Activated CD4-positive, alpha-beta T cell treated with anti-CD3 and anti-CD28 coated beads, Interleukin-10, Interleukin-2, amounts not matched to agents 100 ng/mL and 50 ng/mL, durations not matched to agents 16 hours and 8 hours (primary cell): ENCODE measurements at regions not wholly inside any gene's neighbourhood (a gene's known extent, or its start where the extent isn't known, plus 50 kb on each side); places are given as distances from the start of the nearest gene placed in this dataset.

Source experiments
- DNase-seq: peaks from one replicate; pipeline ENCODE4 v3.0.0-alpha.2; 2020

DNA sequence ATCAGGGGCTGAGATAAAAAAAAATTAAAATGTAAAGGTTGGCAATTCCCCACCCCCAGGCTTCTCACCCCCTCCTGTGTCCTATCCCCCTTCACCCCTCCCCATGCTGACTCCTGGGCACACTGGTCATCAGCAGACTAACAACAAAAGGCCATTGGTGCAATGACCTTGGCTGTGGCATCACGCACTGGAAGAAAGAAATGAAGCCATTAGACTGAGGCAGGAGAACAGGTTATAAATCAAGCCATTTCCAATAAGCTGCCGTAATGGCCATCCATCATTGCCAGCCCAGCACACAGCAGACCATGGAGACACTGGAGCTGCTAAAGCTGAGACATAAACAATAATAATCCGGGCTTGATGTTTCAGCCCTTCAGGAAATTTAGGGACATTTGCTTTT, 342.4 kb upstream of the ETAA1 start:
- no peak for DNase-seq

DNA sequence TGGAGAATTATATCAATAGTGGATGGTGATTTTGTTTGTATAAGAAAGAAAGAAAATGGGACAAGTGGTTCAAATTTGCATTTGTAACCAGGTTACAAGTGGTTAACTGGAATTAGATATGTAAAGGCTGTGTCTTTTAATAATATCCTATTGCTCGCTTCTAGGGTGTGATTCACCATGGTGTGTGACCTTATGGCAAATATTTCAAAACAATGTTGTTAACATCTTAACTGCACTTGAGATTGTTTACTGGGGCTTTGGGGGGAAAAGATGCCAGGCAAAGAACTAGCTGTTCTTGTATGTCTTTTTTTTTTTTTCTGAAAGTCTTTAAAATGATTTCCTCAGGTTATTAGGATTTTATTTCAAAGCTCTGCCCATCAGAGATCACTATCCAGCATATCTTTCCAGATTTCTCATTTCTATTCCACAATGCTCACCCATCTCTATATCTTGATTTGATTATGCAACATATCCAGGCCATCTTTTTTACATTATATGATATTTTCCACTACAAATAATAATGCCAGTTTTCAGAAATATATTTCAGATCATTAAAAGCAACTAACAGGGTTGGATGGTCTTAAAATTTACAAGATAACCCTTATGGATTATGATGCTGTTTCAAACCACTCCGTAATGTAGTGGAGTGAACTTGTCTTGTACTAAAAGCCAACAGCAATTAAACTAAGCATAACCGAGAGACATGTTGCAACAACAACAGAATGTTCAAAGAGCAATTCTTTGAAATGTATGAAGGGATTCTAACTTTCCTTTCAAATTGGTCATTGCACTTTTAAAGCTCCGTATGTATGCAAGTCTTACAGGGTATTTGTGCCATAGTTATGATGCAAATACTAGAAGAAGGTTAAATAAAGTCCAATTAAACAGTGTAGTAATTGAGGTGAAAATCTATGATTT, 341.5 kb upstream of the ETAA1 start:
- no peak for DNase-seq

DNA sequence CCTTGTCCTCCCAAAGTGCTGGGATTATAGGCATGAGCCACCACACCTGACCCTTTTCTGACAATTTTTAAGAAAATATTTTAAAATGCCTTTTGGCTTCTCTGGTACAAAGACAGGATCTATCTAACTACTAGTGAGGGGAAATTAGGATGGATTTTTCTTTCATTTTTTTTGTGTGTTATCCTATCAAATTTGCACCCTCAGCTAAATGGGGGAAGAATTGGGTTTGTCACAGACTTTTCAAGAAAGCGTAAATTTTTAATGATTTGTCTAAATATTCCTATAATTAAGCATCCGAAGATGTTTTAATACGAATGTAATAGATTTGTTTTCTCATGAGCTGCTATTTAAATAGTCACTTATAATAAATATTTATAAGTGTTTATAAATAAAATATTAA, 340.0 kb upstream of the ETAA1 start:
- DNase-seq, result no peak

DNA sequence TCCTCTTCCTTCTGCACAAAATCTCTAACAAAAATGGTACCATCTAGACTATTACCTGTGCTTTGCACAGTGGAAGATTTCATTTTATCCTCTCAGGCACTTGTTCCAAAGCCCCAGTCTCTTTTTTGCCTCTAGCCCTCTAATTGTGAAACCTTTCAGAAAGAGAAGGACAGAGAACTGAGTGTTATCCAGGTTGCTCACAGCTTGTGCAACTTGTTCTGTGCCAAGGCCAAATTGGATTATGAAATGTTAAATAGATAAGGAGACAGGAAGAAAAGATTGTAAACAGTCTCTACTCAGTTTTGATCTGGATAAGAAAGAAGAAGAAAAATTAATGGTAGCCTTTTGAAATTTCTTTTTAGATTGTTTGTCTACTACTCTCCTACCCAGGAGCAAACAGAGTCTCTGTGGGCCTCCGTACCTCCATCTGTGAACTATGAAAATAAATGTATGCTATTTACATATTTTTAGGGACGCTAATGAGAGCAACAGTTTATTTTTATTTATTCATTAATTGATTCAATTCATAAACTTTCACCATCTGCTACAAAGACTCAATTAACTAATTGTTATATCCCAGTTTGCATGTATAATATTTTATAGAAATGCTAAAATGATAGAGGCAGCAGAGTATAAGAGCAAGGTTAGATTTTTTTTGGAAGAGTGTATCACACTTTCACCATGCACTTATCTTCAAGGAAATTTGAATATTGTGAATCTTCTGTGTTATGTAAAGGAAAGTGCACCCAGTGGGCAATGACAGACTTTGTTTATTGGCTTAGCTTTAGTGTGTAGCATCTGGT, 339.0 kb upstream of the ETAA1 start:
- DNase-seq, result no peak

DNA sequence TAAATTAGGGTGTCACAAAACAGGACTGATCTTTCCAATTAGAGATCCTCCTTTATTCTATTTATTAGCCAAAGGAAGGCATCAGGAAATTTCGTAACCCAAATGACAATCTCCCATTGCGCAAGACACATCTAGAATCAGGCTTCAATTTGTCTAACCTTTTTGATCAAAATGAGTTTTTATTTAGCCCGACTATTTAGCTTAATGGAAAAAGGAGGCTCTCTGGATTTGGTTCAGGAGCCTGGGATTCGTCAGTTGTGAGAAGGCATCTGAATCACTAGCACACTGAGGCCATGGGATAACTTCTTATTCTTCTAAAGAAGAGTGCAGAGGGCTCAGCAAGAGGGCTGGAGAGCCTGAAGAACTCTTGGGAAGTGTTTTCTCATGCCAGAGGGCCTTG, 332.1 kb upstream of the ETAA1 start:
- DNase-seq, result no peak

DNA sequence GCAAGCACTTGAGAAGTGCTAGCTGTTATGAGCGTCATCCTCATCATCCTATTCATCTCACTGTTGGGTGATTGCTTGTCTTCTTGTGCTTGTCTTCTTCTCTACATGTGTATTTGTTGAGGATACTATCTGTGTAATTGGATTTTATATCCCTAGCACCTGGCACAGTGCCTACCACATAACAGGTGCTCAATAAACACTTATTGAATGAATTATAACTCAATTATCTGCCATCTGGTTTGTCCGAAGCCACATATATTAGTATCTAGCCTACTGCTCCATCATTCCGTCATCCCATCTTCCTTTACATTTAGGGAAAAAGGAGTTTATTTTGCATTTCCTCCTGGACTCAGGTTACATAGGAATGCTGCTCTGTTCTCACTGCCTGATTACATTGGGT, 330.4 kb upstream of the ETAA1 start:
- no peak for DNase-seq

DNA sequence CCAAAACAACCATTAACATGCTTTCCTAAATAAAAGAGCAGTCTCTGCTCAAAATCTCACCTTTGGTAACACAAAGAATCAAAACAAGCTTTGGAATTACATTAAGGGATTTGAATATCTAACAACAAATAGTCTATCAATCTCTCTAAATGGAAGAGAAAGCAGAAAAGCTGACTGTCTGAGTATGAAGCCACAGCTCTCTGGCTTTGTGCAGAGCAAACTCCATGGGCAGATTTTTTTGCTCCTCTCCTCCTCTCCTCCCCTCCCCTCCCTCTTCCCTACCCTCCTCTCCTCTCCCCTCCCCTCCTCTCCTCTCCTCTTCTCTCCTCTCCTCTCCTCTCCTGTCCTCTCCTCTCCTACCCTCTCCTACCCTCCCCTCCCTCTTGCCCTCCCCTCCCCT, 329.5 kb upstream of the ETAA1 start:
- DNase-seq, result no peak

DNA sequence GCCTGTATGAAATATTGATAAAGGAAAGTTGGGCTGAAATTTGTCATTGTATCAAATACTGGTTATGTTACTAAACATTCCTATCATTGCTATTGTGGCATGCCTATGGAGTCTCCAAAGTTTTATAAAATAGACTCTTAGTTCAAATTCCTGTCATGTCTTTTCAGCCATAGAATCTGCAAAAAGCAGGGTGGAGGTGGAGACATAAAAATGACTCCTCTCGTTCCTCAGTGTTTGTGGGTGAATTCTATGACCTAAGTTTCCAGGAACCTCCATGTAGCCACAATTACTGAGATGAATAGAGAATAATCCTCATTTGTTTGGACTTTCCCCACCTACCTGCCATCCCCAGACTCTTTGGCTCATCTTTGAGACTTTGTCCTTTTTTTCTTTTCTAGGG, 326.3 kb upstream of the ETAA1 start:
- no peak for DNase-seq

DNA sequence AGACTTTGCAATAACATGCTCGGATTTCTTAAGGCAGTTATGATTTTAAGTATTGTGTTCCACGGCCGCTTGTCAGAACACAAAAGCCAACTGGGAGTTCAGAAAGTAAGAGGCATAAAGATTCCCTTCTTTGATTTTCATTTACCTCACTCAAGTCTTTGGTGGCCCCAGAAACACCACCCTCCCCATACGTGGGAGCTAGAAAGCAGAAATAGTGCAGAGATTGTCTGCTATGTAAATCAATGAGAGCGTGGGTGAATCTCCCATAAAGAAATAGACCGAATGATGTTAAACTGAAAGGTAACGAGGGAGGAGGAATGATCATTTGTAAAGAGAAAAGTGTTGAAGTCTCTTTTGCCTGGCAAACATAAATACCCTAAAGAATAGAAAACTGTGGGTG, 322.1 kb upstream of the ETAA1 start:
- DNase-seq, result no peak

DNA sequence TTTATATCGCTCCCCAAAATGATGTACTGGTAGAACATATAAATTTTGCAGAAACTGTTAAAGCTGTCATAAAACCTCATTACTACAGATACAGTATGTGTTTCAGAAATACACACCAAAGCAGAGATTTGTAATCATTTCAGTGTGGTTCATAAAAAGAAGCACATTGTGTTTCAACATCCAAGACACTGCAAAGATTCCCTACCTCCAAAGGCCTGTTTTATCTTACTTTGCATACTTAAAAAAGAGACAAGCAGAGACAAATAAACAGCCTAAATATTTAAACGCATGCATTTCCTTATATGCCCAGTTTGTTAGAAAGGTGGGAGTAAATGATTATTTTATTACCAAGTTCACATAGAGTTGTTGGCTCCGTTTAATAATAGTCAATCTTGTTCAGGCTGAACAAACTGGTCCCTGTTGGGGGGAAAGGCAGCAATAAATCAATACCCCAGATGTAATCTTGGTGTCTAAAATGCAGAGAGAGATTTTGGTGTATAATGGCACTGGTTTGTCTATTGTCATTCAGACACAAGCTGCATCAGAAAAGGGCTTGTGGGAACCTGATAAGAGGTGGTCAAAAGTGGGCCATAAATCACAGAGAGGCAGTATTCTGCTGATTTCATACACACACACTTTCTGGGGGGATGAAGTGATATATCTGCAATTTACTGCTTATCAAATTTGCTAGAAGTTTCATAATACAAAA, 321.4 kb upstream of the ETAA1 start:
- DNase-seq, result no peak

DNA sequence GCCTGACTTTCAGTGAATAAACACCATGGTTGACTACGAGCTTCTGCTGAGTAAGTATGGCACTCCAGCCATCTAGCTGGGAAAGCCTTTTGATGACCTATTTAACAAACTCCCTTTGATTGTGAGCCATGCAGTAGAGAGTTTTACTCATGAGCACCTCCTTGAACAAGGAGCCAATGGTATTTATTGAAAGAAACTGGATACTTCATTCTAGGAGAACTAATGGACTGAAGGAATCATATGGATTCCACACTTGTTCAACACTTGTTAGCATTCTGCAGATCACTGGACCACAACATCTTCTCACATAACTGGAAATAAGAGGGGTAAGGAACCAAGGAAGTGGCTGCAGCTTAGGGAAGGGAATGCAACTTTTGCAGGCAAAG, 320.9 kb upstream of the ETAA1 start:
- DNase-seq, result no peak

DNA sequence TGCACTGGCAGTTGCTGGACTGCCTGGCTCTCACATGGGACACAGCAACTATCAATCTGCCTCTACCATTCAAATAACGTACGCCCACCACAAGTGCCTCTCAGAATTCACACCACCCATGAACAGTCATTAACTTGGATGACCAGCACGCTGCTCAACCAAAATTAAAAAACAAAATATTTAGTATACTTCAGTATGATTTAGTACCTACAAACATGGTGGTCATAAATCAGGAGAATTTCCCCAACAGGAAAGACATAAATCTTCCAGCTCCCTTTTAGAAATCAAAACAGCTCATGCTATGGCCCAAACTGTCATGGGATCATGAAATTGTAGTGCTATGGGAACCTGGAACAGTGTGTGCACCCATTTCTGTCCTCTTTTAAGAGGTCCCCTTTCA, 317.4 kb upstream of the ETAA1 start:
- DNase-seq, result no peak

DNA sequence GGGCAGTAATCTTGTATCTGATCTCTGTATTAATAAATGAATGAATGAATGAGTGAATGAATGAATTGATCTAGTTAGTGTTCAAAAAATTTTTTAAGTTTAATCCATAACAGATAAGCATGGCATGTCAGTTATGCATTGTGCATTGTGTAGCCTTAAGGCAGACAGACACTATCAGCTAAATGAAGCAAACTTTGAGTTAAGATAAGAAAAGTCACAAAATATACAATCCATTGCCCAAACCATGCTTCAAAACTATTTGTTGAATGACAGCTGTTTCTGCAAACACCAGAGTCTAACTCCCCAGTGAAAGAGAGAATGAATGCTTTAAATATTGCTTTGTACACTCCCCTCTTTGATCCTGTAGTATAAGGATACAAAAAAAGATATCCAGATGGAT, 314.3 kb upstream of the ETAA1 start:
- DNase-seq, result no peak

DNA sequence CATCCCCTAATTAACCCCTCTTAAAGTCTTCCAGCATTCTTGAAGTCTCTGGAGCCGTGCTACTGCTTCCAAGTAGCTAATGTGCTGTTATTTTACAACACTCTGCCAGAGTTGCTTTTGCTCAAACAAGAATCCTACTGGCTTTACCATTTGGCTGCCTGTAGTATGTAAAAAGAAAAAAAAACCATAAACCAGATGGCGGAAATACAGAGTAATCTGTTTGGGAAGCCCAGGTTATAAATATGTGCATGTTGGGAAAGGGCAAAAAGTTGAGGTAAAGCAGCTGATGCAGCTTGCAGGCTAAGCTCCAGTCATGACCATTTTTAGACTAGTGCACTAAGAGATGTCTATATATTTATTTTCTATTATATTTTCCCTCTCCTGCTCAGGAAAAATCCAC, 313.2 kb upstream of the ETAA1 start:
- DNase-seq, result no peak

DNA sequence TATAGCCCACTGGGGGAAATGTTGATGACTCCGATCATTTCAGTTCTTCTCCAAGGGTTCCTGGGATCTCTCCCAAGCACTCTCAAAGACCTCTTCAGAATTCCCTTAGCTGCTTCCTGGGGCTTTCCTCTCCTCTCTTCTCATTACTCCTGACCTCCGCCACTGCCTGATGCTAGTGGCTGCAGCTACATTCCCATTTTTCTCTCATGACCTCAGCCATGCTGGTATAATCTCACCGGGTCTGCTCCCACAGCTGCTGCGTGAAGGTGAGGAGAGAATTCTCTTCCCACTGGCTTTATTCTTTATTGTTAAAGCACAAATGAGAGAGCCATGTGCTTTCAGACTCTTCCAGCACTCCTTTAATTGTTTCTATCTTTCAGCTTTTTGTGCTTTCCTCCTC, 312.0 kb upstream of the ETAA1 start:
- no peak for DNase-seq

DNA sequence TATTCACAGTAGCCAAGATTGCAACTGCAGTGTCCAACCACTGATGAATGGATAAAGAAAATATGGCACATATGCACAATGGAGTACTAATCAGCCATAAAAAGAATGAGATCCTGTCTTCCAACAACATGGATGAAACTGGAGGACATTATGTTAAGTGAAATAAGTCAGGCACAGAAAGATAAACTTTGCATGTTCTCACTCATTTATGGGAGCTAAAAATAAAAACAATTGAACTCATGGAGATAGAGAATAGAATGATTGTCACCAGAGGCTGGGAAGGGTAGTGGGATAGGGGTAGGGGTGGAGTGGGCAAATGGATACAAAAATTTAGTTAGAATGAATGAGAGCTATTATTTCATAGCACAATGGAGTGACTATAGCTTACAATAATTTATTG, 305.5 kb upstream of the ETAA1 start:
- no peak for DNase-seq

DNA sequence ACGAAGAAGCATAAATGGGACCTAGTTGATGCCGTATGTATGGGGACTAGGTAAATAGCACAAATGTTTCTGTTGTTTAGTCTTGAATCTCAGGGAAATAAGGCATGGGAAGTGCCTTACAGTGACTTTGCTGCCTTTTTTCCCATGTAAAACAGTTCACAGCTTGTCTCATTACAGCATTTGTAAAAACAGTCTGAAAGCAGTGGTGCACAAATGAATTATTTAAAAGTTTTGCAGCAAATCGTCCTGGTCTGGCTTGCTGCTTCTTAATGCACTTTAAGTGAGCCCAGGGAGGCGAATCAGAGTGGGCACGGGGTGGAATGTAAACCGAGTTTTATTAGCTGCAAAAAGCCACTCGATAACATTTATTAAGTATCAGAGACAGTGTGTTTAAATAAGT, 302.0 kb upstream of the ETAA1 start:
- DNase-seq, result no peak

DNA sequence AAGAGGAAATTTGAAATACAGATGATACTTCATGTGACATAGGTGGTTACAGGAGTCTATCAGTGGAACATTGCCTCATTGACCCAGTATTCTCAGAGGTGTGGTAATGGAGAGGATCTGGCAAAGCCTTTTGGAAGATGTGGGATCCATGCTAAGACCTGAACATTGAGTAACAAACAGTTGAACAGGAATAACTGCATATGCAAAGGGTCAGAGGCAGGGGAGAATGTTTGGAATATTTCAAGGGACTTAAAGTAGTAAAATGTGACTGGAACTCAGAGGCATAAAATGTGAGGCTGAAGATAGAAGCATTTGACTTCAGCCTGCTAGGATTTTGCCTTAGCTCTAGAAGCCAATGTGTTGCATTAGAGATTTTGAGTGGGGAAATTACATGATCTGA, 300.2 kb upstream of the ETAA1 start:
- no peak for DNase-seq

DNA sequence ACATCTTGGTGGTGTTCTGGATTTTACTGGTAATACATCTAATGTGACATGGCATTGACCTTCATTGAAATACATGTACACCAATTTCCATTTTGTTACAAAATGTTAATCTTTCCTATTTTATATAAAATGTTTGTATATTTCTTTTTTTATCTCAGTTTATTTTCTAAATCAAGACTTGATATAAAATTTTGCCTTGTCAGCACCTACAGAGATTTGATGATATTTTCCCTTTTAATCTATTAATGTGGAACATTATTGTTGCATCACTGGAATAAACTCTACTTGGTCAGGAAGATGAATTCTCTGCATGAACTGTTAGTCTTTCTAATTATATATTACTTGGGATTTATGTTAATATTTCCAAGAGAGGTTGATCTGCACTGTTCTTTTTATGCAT, 294.0 kb upstream of the ETAA1 start:
- DNase-seq, result no peak

DNA sequence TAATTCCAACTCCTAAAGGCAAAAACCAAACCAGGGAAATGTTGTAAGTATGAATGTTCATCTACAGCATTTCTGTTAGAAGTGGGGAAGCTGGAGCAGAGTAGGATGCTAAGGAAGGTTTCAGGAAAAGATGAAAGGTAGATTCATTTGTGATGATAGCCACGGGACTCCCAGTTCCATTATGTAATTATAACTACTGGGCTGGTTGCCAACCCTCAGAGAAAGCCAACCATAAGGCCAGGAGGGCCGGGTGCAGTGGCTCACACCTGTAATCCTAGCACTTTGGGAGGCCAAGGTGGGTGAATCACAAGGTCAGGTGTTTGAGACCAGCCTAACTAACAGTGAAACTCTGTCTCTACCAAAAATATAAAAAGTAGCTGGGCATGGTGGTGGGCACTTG, 288.9 kb upstream of the ETAA1 start:
- no peak for DNase-seq

DNA sequence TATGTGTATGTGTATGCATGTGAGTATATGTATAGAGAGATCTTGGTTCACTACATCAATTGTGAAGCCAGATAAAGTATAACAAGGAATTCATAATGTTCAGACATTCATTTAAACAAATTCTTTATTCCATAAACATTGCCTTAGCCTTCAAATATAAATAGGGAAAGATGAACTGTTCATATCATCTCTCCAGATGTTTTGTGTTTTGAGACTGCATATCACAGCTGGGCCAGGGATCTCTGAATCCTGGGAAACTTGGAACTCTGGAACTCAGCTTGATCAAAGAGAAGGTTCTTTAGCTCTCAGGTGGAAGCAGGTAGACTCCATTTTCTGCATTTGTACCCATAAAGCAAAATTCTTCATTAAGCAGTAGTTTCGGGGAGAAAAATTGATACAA, 272.6 kb upstream of the ETAA1 start:
- DNase-seq, result no peak

DNA sequence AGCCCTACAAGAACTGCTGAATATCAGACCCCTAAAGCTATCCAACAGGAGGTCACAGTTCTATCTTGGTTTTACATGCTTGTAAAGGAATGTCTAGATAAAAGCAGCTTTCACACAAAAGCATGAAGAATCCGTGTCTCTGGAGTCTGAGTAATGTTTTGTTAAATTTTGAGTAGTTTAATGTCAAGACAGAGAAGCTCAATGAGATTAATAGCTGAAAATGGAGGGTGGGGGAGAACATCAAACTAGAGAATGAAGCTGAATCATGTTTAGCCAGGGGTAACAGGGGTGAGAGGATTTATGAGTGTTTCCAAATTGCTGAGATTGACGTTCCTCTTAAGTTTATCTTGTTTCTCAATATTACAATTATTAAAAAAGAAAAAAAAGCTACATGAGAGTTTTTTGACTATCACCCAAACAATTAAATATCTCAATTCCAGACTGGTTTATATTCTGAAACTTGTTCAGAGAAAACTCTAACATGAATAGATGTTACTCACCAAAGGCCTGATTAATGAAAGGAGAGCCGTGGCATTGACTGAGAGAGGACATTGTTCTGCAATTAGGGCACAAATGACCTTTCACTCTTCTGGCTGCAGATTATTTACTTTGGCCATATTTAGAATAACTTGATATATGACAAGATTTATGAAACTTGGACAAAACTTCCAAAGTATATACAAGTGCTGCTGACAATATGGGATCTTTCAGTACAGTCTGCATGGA, 266.4 kb upstream of the ETAA1 start:
- no peak for DNase-seq

DNA sequence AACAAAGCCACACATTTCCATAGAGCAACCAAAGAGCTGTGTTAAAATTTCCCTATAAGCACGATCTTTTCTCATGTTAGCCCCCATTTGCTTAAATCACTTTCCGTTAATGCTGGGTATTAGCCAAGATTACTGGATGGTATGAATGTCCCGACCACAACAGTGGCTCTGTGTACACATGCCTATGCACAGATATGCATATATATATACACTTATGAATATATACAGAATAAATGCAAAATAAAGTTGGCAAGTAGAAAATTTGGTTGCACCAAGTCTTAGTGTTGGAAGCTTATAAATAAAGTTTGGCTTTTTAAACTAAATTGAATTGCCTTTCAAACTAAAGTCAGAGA, 265.9 kb upstream of the ETAA1 start:
- DNase-seq, result no peak
